ENCODE measurements at regions not wholly inside any gene's neighbourhood (a gene's known extent, or its start where the extent isn't known, plus 50 kb on each side); places are given as distances from the start of the nearest gene placed in this dataset.
"Not testable (repeated sequence)": the region's sequence is repeated elsewhere in the genome, so short reads cannot be mapped to it uniquely, and the experiment has no call there.

DNA sequence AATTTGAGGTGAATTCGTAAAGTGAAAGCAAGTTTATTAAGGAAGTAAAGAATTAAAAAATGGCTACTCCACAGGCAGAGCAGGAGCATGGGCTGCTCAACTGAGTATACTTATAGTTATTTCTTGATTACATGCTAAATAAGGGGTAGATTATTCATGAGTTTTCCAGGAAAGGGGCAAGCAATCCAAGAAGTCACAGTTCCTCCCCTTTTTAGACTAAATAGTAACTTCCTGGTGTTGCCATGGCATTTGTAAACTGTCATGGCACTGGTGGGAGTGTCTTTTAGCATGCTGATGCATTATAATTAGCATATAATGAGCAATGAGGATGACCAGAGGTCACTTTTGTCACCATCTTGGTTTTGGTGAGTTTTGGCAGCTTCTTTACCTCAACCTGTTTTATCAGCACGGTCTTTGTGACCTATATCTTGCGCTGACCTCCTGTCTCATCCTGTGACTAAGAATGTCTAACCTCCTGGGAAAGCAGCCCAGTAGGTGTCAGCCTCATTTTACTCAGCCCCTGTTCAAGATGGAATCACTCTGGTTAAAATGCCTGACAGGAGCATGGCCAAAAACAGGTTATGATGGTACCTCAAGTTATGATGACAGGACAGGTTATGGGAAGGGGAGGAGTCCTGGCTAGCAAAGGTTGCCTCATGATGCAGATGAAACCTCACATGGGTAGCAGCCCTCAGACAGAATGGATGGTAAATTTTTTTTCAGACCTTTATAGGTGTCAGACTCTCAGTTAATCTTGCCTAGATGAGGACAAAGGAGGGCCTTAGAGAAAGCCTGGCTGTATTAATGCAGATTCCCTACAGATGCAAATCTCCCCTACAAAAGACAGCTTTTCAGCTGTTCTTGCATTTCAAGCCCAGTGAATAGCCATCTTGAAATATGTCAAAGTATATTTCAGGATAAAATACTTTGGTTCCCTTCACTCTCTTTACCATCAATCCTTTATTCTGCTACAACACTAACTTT lies 49.7 kb downstream of the SIPA1L2 start:
- no peak for DNase-seq (ENCODE audit: low read depth in 2 of 2)

DNA sequence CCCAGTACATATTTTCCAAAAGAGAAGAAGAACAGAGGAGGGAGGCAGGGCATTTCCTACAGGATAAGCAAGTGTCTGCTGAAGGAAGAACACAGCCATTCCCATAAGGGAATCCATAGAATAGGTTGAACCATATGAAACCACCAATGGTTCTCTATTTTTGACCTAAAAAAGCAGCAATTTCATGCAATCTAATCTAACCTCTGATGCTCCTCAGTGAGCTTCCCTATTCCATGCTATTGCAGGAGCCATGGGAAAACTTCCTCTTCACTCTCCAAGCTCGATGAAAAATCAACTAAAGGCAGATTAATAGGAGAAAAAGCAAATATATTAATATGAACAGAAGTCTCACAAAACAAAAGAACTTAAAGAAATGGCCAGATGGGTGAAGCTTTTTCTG lies 50.5 kb downstream of the SIPA1L2 start:
- DNase-seq (ENCODE audit: low read depth in 2 of 2), result no peak

DNA sequence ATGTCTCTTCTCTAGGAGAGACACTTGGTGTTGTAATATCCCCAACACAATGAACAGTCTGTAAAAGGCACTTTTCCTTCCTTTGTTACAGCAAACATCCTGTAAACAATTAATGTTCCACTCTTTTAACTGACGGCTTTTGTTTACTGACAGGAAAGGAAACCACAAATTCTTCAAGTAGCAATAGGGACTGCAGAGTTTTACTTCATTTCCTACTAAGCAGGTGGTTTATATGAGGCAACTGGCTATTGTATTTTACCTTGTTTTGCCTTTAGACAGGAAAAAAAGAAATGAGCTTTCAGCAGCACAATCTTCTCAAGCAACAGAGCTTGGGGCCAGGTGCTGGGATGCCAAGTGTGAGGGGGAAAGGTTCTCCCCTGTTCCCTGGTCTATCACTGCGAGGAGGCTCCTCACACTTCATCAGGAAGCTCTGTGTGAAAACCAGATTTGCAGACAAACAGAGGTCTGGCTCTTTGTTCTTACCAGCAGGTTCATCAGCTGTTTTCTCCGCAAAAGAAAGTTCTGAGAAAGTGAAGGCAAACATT lies 51.2 kb downstream of the SIPA1L2 start:
- no peak for DNase-seq (ENCODE audit: low read depth in 2 of 2)

DNA sequence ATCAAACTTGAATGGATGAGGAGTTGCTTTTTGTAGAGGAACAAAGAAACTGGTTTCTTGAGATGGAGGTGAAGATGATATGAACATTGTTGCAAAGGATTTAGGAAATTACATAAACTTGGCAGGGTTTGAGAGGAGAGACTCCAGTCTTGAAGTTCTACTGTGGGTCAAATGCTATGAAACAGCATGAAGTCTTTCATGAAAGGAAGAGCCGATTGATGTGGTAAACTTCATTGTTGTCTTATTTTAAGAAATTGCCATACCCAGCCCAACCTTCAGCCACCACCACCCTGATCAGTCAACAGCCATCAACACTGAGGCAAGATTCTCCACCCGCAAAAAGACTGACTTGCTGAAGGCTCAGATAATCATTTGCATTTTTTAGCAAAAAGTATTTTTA lies 52.2 kb downstream of the SIPA1L2 start:
- no peak for DNase-seq (ENCODE audit: low read depth in 2 of 2)

DNA sequence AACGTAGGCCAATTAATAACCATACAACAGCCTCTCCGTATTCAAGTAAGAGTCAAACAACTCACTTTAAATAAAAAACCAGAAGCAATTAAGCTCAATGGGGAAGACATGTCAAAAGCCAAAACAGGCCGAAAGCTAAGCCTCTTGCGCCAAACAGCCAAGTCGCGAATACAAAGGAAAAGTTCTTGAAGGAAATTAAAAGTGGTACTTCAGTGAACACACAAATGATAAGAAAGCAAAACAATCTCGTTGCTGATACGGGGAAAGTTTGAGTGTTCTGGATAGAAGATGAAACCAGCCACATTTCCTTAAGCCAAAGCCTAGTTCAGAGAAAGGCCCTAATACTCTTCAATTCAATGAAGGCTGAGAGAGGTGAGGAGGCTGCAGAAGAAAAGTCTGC lies 53.4 kb downstream of the SIPA1L2 start:
- DNase-seq (ENCODE audit: low read depth in 2 of 2), result no peak

DNA sequence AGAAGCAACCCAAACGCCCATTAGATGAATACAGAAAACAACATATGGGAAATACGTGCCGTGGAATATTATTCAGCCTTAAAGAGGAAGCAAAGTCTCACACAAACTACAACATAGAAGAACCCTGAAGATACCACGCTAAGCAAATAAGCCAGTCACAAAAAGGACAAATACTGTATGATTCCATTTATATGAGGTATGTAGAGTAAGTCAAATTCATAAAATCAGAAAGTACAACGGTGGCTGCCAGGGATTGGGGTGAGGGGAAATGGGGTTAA lies 54.2 kb downstream of the SIPA1L2 start:
- DNase-seq (ENCODE audit: low read depth in 2 of 2), result no peak

DNA sequence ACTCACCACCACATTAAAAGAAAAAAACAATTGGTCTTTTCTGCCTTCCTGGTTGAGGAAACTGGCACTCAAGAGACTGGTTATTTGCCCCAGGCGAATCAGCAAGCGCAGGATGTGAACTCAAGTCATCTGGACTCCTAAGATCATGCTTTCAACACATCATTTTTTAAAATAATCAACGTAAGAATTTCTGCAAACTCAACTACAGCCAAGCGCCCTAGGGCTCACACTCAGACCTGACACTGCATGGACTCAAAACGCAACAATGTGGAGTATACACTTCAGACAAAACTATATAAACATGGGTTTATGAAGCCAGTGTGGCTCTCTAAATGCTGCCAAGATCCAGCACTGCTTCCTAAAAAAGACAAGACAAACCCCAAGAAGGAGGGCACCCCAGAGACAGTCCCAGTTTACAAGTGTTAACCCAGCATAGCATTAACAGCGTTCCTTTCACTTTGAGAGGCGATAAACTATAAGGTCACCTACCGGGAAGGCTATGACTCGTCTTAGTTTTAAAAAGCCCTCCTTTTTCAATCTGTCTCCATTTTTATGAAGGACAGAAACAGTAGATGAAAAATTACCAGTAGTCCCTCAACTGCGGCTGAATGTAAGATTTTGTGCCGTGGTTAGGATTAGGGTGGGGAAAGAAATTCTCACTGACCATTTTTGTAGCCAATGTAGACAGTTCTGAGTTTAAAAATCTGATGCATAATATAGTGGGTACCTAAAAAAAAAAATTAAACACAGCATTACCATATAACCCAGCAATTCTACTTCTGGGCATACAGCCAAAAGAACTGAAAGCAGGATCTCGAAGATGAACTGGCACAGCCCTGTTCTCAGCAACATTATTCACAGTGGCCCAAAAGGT lies 54.8 kb downstream of the SIPA1L2 start:
- DNase-seq (ENCODE audit: low read depth in 2 of 2), result no peak

DNA sequence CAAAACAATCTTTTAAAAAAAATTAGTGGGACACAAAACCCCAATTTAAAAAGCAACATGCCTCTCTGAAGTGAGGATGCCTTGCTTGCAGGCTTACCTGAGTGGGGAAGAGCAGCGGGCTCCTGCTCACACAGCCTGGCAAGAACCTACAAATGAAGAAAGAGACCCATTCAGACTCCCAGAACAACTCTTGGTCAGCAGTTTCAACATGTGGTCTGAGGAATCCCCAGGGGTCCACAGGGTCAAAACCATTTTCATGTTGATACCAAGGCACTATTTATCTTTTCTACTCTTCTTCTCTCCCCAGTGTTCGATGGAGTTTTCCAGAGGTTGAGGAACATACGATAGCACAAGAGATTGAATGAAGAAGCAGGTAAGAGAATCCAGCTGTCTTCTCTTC lies 55.9 kb downstream of the SIPA1L2 start:
- no peak for DNase-seq (ENCODE audit: low read depth in 2 of 2)

DNA sequence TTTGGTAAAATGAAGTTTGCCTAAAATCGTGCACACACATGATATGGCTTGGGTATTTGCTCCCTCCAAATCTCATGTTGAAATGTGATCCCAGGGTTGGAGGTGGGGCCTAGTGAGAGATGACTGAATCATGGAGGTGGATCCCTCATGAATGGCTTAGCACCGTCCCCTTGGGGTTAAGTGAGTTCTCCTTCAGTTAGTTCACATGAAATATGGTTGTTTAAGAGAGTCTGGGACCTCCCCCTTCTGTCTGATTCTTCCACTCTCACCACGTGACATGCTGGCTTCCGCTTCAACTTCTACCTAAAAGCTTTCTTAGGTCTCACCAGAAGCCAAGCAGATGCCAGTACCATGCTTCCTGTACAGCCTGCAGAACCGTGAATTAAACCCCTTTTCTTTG lies 58.4 kb downstream of the SIPA1L2 start:
- DNase-seq (ENCODE audit: low read depth in 2 of 2), result no peak

DNA sequence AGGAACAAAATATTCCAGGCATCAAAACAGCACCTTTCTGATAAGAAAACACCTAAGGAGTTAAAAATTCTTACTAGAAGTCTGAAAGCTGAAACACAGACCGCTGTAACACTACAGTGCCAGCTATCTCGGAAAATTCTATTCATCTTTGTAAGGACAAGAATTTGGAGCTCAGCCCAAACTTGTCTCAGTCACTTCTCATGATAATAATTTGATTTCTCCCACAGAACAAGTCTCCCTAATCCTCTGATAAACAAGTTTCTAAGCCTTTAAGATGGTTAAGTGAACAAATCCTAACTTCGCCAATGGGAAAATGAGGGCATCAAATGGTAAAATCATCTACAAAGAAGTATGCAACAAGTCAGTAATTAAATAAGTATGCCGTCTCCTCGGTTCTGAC lies 59.9 kb downstream of the SIPA1L2 start:
- DNase-seq (ENCODE audit: low read depth in 2 of 2), result no peak

DNA sequence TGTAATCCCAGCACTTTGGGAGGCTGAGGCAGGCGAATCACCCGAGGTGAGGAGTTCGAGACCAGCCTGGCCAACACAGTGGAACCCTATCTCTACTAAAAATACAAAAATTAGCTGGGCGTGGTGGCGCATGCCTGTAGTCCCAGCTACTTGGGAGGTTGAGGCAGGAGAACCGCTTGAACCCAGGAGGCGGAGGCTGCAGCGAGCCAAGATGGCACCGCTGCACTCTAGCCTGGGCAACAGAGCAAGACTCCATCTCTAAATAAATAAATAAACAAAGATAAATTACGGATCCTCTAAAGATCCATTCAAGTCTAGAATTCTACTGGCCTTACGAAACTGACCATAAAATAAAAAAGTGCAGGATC lies 60.4 kb downstream of the SIPA1L2 start:
- DNase-seq (ENCODE audit: low read depth in 2 of 2), result not testable (repeated sequence)

DNA sequence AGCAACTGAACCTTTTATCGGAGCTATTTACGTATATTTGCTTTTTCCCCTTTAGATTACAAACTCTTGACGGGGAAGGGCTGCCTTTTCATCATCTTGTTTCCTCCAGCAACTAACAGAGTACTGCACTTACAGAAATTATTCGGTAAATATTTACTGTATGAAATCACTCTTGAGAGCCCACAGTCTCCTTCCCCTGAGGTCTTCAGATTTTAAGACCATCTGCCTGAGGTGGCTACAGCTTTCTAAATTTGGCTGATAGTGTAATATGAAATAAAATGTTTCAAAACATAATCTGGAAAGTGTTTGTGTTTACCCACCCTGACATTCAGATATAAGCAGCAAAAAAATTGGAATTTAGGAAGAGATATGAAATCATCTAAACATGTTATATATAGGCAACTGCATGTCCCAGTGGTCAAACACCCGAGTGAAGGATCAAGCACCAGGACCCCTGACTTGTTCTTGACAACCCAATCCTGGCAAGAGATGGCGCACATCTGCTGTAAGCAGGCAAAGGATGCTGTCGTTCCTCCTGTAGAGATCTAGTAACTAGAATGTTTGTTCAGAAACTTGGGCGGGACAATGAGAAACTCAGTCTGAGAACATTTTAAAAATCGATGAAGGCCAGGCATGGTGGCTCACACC lies 60.9 kb downstream of the SIPA1L2 start:
- DNase-seq (ENCODE audit: low read depth in 2 of 2), result no peak

DNA sequence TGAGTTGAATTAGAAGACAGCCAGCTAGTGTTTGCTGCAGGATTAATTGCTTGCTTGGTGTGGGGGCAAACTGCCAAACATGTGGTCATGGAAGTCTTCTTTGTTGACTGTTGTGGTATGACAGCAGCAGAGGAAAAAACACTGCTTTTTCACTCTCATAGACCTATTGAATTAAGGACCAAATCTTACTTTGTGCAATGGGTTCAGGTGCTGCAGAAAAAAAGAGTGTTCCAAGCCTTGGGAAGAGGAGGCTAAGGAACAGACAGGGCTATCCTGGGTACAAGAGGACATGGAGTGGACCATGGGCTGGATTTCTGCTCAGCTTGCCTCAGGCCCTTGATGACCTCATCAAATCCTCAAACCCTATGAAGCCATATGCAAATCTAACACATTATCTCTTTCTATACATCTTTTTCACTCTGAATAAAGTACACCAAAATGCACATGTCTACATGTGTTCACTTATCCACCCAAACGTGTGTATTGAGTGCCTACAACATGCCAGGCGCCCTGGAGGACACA lies 61.5 kb downstream of the SIPA1L2 start:
- DNase-seq (ENCODE audit: low read depth in 2 of 2), result no peak

DNA sequence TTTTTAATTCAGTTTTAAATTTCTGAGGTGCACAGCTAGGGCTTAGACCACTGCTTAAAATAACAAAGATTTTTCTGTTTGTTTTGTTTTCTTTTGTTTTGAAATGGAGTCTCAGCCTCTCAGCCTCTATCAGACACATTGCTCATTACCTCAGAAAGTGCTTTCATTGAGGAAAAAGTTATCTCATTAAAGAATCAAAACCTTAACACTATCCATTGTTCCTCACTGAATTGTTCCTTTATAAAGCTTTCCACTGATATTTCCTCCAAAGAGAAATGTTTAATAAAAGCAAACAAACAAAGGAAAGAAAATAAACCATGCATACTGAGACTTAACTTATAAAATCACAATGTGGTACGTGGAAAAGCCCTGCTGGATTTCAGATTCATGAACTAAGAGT lies 63.8 kb downstream of the SIPA1L2 start:
- DNase-seq (ENCODE audit: low read depth in 2 of 2), result no peak

DNA sequence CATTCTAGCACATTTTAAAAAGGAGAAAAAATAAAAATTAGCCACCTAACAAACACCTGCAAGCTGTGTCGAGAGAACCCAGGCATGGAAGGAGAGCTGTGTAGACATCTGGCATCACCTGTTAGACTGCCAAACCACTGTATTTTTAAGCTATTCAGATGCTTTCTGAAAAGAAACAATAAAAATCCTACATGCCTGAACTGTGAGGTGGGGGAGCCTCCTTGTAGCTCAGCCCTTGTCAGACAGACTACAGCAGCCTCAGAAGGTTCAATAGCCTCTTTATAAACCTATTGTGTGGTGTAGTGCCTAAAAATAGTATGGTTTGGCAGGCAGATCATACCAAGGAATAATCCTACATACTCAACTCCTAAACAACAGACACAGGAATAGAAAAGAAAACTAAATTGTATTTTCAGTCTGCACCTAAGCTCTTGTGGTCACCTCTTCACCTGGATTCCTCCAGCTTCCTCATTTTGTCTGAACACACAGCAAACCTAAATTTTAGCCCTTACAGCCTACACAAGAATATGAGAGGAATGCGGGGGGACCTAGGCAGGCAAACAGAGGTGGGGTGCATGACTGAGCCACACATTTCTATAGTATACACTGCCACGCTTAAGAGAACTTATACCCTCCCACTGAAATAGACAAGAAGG lies 67.0 kb downstream of the SIPA1L2 start:
- no peak for DNase-seq (ENCODE audit: low read depth in 2 of 2)

DNA sequence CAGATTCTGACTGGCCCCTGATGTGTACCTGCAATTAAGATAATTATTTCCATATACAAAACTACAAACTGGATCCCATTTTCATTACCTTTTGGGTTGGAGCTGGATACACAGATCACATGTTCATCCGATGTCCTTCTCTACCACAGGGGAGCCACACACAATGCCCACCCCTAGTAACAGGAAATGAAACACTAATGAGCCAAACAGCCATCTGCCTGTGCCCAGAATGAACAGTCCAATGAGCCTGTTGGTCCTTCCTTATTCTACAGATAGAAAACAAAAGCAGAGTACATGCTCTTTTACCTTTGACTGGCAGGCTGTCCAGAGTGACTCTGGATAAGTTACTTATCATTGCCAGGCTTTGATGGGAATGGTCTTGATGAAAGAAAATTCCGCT lies 68.6 kb downstream of the SIPA1L2 start:
- no peak for DNase-seq (ENCODE audit: low read depth in 2 of 2)

DNA sequence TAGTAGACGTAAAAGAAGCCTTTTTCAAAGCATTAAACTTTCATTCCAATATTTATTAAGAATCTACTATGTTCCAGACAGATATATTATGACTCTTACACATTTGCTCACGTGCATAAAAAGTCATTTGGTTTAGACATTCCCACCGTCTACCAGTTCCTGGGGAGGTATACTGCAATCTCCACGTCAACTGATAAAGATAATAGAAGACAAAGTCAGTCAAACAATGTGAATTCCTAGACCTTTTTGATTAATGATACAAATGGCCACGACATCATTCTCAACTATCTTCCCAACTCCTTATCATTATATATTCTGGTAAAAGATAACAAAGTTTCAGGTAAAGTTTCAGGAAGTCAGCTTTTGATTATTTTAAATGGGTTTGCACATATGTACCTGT lies 69.0 kb downstream of the SIPA1L2 start:
- no peak for DNase-seq (ENCODE audit: low read depth in 2 of 2)

DNA sequence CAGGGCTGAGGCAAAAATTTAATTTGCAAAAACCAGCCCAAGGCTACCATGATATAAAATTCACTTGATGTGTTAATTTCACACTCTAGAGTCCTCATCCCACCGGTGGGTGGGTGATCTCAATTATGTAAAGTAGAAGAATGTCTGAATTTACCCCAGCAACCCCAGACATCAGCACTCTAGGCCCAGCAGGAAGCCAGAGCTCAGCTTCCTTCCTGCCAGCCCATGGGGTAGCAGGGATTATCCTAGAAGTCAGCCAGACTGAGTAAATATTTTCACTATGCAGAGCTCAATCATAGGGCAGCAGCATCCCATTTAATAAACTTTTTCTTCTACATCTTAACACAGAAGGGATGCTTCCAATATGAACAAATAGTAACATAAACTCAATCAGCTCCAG lies 71.0 kb downstream of the SIPA1L2 start:
- no peak for DNase-seq (ENCODE audit: low read depth in 2 of 2)

DNA sequence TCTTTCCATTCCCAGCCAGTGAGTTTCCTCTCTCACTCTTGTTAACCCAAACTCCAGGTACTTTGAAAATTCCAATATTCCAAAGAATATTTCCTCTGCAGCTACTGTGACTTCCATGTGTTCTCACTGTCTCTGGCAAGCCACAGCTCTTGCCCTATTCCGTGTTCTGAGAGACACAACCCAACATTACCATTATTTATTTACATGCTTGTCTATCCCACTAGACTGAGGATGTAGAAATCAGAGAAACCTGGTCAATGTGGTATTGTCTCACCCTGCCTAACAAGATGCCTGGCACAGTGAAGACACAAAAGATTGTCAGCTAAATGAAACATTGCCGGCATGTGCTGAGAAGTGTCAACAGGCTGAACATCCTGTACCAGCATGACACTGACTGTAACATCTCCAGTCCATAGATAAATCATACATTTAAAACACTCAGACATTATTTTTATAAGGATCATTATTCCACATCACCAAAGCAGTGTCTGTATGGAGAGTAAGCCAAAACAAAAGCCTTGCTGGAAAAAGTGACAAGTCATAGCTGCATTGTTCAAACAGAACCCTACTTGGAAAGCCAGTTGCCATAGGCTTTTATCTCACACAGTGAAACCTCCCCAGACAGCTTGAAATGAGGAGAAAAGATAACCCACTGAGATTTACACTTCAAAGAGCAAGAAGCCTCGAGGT lies 72.3 kb downstream of the SIPA1L2 start:
- DNase-seq (ENCODE audit: low read depth in 2 of 2), result no peak

DNA sequence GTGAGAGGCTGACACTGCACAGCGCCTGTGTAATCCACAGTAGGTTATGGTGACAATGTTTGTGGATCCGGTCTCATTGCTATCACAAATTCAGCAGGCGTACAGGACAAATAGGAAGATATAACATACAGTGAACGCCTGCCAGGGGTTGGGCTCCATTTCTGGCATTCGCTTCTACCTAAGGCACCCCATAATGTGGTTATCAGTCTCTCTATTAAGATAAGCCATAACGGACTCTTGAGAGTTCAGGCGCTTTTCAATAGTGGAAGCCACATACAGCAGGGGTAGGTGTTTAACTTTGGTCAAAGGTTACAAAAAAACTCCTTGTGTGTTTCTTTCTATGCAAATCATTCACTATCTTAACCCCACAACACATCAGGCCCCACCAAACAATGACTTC lies 72.8 kb downstream of the SIPA1L2 start:
- no peak for DNase-seq (ENCODE audit: low read depth in 2 of 2)

DNA sequence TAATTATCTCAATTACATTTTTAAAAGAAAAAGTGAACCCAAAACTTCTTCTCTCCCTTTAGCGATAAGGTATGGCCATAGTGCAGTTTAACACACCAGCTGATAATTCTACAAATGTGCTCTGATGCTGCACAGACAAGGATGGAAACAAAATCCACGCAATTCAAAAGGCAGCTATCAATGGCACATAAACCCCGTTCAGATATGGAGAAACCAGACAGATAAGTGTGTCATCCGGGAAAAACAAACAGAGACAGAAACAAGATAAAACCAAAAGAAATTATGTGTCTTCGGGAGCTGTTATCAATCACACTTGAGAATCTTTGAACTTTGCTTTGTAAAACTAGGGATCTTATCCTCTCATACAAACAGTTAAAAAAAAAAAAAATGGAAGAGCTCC lies 73.6 kb downstream of the SIPA1L2 start:
- no peak for DNase-seq (ENCODE audit: low read depth in 2 of 2)

All from stimulated activated CD4-positive, alpha-beta T cell treated with anti-CD3 and anti-CD28 coated beads, Interleukin-12 subunit alpha, Interleukin-12 subunit beta, amount 100 ng/mL, for 24 hours (primary cell).